Activated CD8-positive, alpha-beta memory T cell treated with anti-CD3 and anti-CD28 coated beads, Interleukin-2, amount 50 U/mL, for 48 hours (primary cell): ENCODE measurements at regions not wholly inside any gene's neighbourhood (a gene's known extent, or its start where the extent isn't known, plus 50 kb on each side); places are given as distances from the start of the nearest gene placed in this dataset.

ENCODE experiments used
- DNase-seq: peaks from one replicate; pipeline ENCODE4 v3.0.0-alpha.2; 2020

- DNase-seq: no peak
Measured at GRCh38 chr4:77375866-77376607, 219.0 kb downstream of the CCNG2 start.

GRCh38 chr4:77376788-77377460, 219.9 kb downstream of the CCNG2 start:
- no peak for DNase-seq

- DNase-seq: no peak
Measured at GRCh38 chr4:77384094-77384493, 221.5 kb upstream of the CXCL13 start.

GRCh38 chr4:77385124-77385969, 220.3 kb upstream of the CXCL13 start:
- DNase-seq: peak; percentile 66

GRCh38 chr4:77393996-77394395, 211.6 kb upstream of the CXCL13 start:
- no peak for DNase-seq

- DNase-seq: no peak
Measured at GRCh38 chr4:77395481-77395880, 210.1 kb upstream of the CXCL13 start.

- no peak for DNase-seq
Measured at GRCh38 chr4:77398256-77398655, 207.4 kb upstream of the CXCL13 start.

GRCh38 chr4:77399831-77400230, 205.8 kb upstream of the CXCL13 start:
- DNase-seq: no peak

GRCh38 chr4:77413766-77414165, 191.9 kb upstream of the CXCL13 start:
- DNase-seq: no peak

- no peak for DNase-seq
Measured at GRCh38 chr4:77415689-77416088, 189.9 kb upstream of the CXCL13 start.

- DNase-seq: no peak
Measured at GRCh38 chr4:77418333-77418732, 187.3 kb upstream of the CXCL13 start.

GRCh38 chr4:77430847-77431246, 174.8 kb upstream of the CXCL13 start:
- no peak for DNase-seq

- no peak for DNase-seq
Measured at GRCh38 chr4:77431546-77431945, 174.1 kb upstream of the CXCL13 start.

- no peak for DNase-seq
Measured at GRCh38 chr4:77432717-77433417, 172.8 kb upstream of the CXCL13 start.

- no peak for DNase-seq
Measured at GRCh38 chr4:77433418-77433733, 172.2 kb upstream of the CXCL13 start.

- DNase-seq: no peak
Measured at GRCh38 chr4:77434299-77435092, 171.1 kb upstream of the CXCL13 start.

- no peak for DNase-seq
Measured at GRCh38 chr4:77437079-77437478, 168.5 kb upstream of the CXCL13 start.

GRCh38 chr4:77438549-77438948, 167.1 kb upstream of the CXCL13 start:
- no peak for DNase-seq

- DNase-seq: no peak
Measured at GRCh38 chr4:77443941-77444340, 161.7 kb upstream of the CXCL13 start.

- no peak for DNase-seq
Measured at GRCh38 chr4:77445823-77446222, 159.8 kb upstream of the CXCL13 start.

GRCh38 chr4:77446601-77447000, 159.0 kb upstream of the CXCL13 start:
- DNase-seq: no peak

GRCh38 chr4:77449171-77449570, 156.4 kb upstream of the CXCL13 start:
- no peak for DNase-seq
